HepG2 (cell line): ENCODE measurements at regions not wholly inside any gene's neighbourhood (a gene's known extent, or its start where the extent isn't known, plus 50 kb on each side); places are given as distances from the start of the nearest gene placed in this dataset.

Experiments
- ATAD3A ChIP-seq: sonication (generic); formaldehyde crosslinking; IDR thresholded peaks from 2 replicates; pipeline ENCODE4 v1.4.0; 2020; ENCODE audit warnings: missing genetic modification reagents
- FOXA1 ChIP-seq, 2 experiments: fragments of 450-650 bp in 1 of 2; sonication (generic) in 1 of 2; formaldehyde crosslinking in 1 of 2; IDR thresholded peaks; 2 replicates each; pipeline versions ENCODE4 v1.4.0 to v1.6.1; 2016 to 2020; ENCODE audit warnings: missing genetic modification reagents in 1 of 2
- HDAC2 ChIP-seq: sonication (generic); formaldehyde crosslinking; IDR thresholded peaks from 2 replicates; pipeline ENCODE4 v1.4.0; 2020; ENCODE audit warnings: missing genetic modification reagents
- NCOA5 ChIP-seq: sonication (generic); formaldehyde crosslinking; IDR thresholded peaks from 2 replicates; pipeline ENCODE4 v1.4.0; 2020; ENCODE audit warnings: missing genetic modification reagents
- NFATC3 ChIP-seq: sonication (generic); formaldehyde crosslinking; IDR thresholded peaks from 2 replicates; pipeline ENCODE4 v1.5.1; 2020; ENCODE audit warnings: mild to moderate bottlenecking, missing genetic modification reagents
- PCBP1 ChIP-seq: fragments of 200-400 bp; formaldehyde crosslinking; IDR thresholded peaks from 2 replicates; pipeline ENCODE4 v1.6.1; 2017; ENCODE audit warnings: mild to moderate bottlenecking, low read depth, low read length, borderline replicate concordance
- PRMT3 ChIP-seq: sonication (generic); formaldehyde crosslinking; IDR thresholded peaks from 2 replicates; pipeline ENCODE4 v1.8.1; 2022; ENCODE audit warnings: low read depth, mild to moderate bottlenecking, moderate library complexity, missing genetic modification reagents, borderline replicate concordance
- REL ChIP-seq: sonication (generic); formaldehyde crosslinking; conservative IDR thresholded peaks from 2 replicates; pipeline ENCODE4 v1.8.0; 2022; ENCODE audit warnings: mild to moderate bottlenecking, missing genetic modification reagents, moderate library complexity
- SAFB2 ChIP-seq: sonication (generic); formaldehyde crosslinking; IDR thresholded peaks from 2 replicates; pipeline ENCODE4 v1.5.1; 2020; ENCODE audit warnings: missing genetic modification reagents, low read depth, mild to moderate bottlenecking, borderline replicate concordance
- ZFP36L2 ChIP-seq: sonication (generic); formaldehyde crosslinking; IDR thresholded peaks from 2 replicates; pipeline ENCODE4 v1.4.0; 2020; ENCODE audit warnings: missing genetic modification reagents
- ZFP82 ChIP-seq: sonication (generic); formaldehyde crosslinking; IDR thresholded peaks from 2 replicates; pipeline ENCODE4 v1.5.1; 2020; ENCODE audit warnings: mild to moderate bottlenecking, missing genetic modification reagents, borderline replicate concordance
- ZNF121 ChIP-seq: sonication (generic); formaldehyde crosslinking; IDR thresholded peaks from 2 replicates; pipeline ENCODE4 v1.5.0; 2020; ENCODE audit warnings: mild to moderate bottlenecking, missing genetic modification reagents
- ZNF263 ChIP-seq: sonication (generic); formaldehyde crosslinking; IDR thresholded peaks from 2 replicates; pipeline ENCODE4 v1.4.0; 2020; ENCODE audit warnings: missing genetic modification reagents
- ZNF530 ChIP-seq: sonication (generic); formaldehyde crosslinking; IDR thresholded peaks from 2 replicates; pipeline ENCODE4 v1.5.0; 2020; ENCODE audit warnings: low read depth, mild to moderate bottlenecking, missing genetic modification reagents
- ZNF547 ChIP-seq: sonication (generic); formaldehyde crosslinking; IDR thresholded peaks from 2 replicates; pipeline ENCODE4 v1.5.1; 2020; ENCODE audit warnings: mild to moderate bottlenecking, missing genetic modification reagents
- ZNF556 ChIP-seq: sonication (generic); formaldehyde crosslinking; IDR thresholded peaks from 2 replicates; pipeline ENCODE4 v1.4.0; 2020; ENCODE audit warnings: mild to moderate bottlenecking, missing genetic modification reagents, borderline replicate concordance
- ZNF619 ChIP-seq: sonication (generic); formaldehyde crosslinking; IDR thresholded peaks from 2 replicates; pipeline ENCODE4 v1.4.0; 2020; ENCODE audit warnings: mild to moderate bottlenecking, missing genetic modification reagents
- ZNF709 ChIP-seq: sonication (generic); formaldehyde crosslinking; IDR thresholded peaks from 2 replicates; pipeline ENCODE4 v1.5.0; 2020; ENCODE audit warnings: mild to moderate bottlenecking, missing genetic modification reagents
- ZNF879 ChIP-seq: sonication (generic); formaldehyde crosslinking; IDR thresholded peaks from 2 replicates; pipeline ENCODE4 v1.8.1; 2023; ENCODE audit warnings: missing genetic modification reagents
- ZSCAN22 ChIP-seq: sonication (generic); formaldehyde crosslinking; IDR thresholded peaks from 2 replicates; pipeline ENCODE4 v1.4.0; 2020; ENCODE audit warnings: mild to moderate bottlenecking, missing genetic modification reagents
- TF ChIP-seq, protein P1 (sequence below): sonication (generic); formaldehyde crosslinking; IDR thresholded peaks from 2 replicates; pipeline ENCODE4 v1.8.0; 2023; ENCODE audit warnings: mild to moderate bottlenecking, missing genetic modification reagents
- TF ChIP-seq, protein P2 (sequence below): IDR thresholded peaks from 2 replicates; pipeline ENCODE4 v1.6.1; 2016
- TF ChIP-seq, protein P3 (sequence below): sonication (generic); formaldehyde crosslinking; IDR thresholded peaks from 2 replicates; pipeline ENCODE4 v1.4.0; 2020; ENCODE audit warnings: missing genetic modification reagents
- TF ChIP-seq, protein P4 (sequence below): sonication (generic); IDR thresholded peaks from 2 replicates; pipeline ENCODE4 v1.6.1; 2016; ENCODE audit warnings: low read depth, borderline replicate concordance
- TF ChIP-seq, protein P5 (sequence below): sonication (generic); formaldehyde crosslinking; IDR thresholded peaks from 2 replicates; pipeline ENCODE4 v1.4.0; 2020; ENCODE audit warnings: missing genetic modification reagents

DNA sequence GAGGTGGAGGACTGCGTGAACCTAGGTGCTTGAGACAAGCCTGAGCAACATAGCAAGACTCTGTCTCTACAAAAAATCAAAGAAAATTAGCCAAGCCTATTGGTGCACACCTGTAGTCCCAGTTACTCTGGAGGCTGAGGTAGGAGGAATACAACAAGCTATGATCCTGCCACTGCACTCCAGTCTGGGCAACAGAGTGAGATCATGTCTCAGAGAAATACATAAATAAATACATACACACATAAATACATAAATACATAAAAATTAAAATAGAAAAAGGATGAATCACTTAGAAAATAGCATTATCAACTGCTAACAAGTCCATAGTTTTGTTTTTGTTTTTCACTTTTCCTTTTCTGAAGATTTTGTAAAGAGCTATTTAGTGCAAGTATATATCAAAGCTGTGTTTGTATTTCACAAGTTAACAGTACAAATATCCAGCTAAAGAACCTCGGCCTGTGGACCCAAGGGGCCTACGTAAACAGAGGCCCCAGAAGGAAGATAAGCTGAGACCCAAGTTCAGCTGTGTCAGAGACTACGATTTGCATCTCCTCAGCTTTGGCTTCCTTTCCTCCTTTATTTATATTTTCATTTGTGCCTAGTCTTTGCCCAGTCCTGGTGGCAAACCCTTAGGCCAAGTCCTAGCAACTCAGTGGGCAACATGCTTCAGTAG lies 67.1 kb upstream of the ROBO2 start (continued):
- TF ChIP-seq, protein P1, sequence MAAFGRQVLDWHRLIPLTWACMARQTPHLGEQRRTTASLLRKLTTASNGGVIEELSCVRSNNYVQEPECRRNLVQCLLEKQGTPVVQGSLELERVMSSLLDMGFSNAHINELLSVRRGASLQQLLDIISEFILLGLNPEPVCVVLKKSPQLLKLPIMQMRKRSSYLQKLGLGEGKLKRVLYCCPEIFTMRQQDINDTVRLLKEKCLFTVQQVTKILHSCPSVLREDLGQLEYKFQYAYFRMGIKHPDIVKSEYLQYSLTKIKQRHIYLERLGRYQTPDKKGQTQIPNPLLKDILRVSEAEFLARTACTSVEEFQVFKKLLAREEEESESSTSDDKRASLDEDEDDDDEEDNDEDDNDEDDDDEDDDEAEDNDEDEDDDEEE (CRISPR knock-in tag), result no peak
- no peak for TF ChIP-seq ZFP82 (CRISPR knock-in tag)
- no peak for TF ChIP-seq SAFB2
- TF ChIP-seq ZSCAN22 (CRISPR knock-in tag), result no peak
- TF ChIP-seq ZNF530 (CRISPR knock-in tag), result no peak
- no peak for TF ChIP-seq NCOA5 (CRISPR knock-in tag)
- TF ChIP-seq, protein P2, sequence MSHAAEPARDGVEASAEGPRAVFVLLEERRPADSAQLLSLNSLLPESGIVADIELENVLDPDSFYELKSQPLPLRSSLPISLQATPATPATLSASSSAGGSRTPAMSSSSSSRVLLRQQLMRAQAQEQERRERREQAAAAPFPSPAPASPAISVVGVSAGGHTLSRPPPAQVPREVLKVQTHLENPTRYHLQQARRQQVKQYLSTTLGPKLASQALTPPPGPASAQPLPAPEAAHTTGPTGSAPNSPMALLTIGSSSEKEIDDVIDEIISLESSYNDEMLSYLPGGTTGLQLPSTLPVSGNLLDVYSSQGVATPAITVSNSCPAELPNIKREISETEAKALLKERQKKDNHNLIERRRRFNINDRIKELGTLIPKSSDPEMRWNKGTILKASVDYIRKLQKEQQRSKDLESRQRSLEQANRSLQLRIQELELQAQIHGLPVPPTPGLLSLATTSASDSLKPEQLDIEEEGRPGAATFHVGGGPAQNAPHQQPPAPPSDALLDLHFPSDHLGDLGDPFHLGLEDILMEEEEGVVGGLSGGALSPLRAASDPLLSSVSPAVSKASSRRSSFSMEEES (CRISPR knock-in tag), result no peak
- no peak for TF ChIP-seq PRMT3 (CRISPR knock-in tag)
- no peak for TF ChIP-seq REL (CRISPR knock-in tag)
- TF ChIP-seq, protein P3, sequence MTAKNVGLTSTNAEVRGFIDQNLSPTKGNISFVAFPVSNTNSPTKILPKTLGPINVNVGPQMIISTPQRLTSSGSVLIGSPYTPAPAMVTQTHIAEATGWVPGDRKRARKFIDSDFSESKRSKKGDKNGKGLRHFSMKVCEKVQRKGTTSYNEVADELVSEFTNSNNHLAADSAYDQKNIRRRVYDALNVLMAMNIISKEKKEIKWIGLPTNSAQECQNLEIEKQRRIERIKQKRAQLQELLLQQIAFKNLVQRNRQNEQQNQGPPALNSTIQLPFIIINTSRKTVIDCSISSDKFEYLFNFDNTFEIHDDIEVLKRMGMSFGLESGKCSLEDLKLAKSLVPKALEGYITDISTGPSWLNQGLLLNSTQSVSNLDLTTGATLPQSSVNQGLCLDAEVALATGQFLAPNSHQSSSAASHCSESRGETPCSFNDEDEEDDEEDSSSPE, result no peak
- no peak for TF ChIP-seq ZNF709 (CRISPR knock-in tag)
- TF ChIP-seq ZNF547 (CRISPR knock-in tag), result no peak
- no peak for TF ChIP-seq ZNF879 (CRISPR knock-in tag)
- no peak for TF ChIP-seq ZNF619 (CRISPR knock-in tag)
- no peak for TF ChIP-seq ZFP36L2 (CRISPR knock-in tag)
- TF ChIP-seq ZNF121 (CRISPR knock-in tag), result peak; percentile 55
- TF ChIP-seq ZNF556 (CRISPR knock-in tag), result no peak
- TF ChIP-seq PCBP1, result no peak
- TF ChIP-seq NFATC3 (CRISPR knock-in tag), result no peak
- no peak for TF ChIP-seq ATAD3A (CRISPR knock-in tag)
- peak; percentile 85; the same call in 1 of the 2 replicates for TF ChIP-seq HDAC2 (CRISPR knock-in tag)
- TF ChIP-seq, protein P4, sequence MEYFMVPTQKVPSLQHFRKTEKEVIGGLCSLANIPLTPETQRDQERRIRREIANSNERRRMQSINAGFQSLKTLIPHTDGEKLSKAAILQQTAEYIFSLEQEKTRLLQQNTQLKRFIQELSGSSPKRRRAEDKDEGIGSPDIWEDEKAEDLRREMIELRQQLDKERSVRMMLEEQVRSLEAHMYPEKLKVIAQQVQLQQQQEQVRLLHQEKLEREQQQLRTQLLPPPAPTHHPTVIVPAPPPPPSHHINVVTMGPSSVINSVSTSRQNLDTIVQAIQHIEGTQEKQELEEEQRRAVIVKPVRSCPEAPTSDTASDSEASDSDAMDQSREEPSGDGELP, result no peak
- TF ChIP-seq FOXA1 (IDR thresholded peaks at IDR 0.05), result no peak
- peak; percentile 93 for TF ChIP-seq FOXA1 (CRISPR knock-in tag; IDR thresholded peaks at IDR 0.05)
- no peak for TF ChIP-seq ZNF263 (CRISPR knock-in tag)
- TF ChIP-seq, protein P5, sequence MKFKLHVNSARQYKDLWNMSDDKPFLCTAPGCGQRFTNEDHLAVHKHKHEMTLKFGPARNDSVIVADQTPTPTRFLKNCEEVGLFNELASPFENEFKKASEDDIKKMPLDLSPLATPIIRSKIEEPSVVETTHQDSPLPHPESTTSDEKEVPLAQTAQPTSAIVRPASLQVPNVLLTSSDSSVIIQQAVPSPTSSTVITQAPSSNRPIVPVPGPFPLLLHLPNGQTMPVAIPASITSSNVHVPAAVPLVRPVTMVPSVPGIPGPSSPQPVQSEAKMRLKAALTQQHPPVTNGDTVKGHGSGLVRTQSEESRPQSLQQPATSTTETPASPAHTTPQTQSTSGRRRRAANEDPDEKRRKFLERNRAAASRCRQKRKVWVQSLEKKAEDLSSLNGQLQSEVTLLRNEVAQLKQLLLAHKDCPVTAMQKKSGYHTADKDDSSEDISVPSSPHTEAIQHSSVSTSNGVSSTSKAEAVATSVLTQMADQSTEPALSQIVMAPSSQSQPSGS, result peak; percentile 76; the same call in 1 of the 2 replicates
